ENCODE measurements at regions not wholly inside any gene's neighbourhood (a gene's known extent, or its start where the extent isn't known, plus 50 kb on each side); places are given as distances from the start of the nearest gene placed in this dataset.

DNA sequence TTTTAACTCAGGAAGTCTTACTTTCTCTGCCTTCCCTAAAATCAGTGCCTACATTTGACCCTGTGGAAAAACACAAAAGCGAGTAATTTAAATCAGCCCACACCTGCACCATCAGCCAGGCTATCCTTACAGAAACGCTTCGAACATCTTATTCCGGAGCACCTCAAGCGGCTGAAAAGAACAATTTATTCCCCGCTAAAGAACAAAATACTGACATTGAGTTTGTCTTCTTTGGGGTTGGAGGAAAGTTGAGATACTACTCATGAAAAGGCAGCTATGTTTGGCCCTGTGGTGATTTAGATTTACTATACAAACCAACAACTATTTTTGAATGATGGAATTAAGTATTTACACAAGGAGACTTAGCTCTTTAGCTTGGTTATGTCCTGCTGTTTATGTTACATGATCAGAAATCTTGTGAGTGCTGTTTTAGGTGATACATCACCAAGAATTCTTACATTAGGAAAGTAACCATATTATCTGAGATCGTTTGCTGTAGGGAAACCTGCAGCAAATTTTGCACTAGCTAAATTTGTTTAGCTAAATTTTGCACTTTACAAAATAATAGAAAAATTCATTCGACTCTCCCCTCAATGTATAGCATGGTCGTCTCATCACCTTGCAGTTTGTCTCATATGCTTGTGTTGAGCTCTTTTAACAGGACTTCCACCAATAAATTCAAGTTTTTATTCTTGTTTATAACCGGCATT is 158.8 kb upstream of the SIX2 start:
- in situ Hi-C loops (cut with MboI; ENCODE audit: low sequenced_read_pairs, unreplicated experiment), result no loop called here
- TF ChIP-seq, protein P1, sequence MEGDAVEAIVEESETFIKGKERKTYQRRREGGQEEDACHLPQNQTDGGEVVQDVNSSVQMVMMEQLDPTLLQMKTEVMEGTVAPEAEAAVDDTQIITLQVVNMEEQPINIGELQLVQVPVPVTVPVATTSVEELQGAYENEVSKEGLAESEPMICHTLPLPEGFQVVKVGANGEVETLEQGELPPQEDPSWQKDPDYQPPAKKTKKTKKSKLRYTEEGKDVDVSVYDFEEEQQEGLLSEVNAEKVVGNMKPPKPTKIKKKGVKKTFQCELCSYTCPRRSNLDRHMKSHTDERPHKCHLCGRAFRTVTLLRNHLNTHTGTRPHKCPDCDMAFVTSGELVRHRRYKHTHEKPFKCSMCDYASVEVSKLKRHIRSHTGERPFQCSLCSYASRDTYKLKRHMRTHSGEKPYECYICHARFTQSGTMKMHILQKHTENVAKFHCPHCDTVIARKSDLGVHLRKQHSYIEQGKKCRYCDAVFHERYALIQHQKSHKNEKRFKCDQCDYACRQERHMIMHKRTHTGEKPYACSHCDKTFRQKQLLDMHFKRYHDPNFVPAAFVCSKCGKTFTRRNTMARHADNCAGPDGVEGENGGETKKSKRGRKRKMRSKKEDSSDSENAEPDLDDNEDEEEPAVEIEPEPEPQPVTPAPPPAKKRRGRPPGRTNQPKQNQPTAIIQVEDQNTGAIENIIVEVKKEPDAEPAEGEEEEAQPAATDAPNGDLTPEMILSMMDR (IDR thresholded peaks at IDR 0.05; ENCODE audit: borderline replicate concordance, control extremely low read depth, extremely low read depth, insufficient read depth, missing control alignments), result no peak
- DNase-seq (ENCODE audit: low spot score), result no peak

DNA sequence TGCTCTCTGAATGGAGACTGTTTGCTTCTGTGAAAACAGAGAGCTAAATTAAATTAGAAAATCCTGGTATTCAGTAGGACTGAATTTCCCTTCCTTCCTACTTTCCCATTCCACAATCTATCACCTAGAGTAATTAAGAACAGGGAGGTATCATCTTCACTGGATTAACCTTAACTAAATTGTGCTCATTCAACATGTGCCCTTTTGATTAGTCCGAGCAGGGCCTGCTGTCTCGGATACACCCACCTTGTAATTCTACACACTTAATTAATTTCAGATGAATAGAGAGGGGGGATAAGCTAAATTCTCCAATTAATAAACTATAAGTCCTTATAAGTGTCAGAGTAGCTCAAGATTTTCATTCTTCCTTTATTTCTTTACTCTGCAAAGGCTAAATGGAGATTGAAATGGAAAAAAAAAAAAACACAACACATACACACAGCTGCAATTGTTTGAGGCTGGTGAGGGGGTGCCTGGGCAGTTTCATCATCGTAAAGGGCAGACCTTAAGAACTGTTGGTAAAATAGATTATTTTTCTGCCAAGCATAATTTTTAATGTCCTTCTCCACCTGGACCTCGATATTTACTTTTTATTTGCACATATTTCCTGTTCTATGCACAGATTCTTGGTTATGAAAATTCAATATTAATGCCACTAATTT is 157.1 kb upstream of the SIX2 start:
- in situ Hi-C loops (cut with MboI; ENCODE audit: low sequenced_read_pairs, unreplicated experiment), result no loop called here
- DNase-seq (ENCODE audit: low spot score), result no peak

DNA sequence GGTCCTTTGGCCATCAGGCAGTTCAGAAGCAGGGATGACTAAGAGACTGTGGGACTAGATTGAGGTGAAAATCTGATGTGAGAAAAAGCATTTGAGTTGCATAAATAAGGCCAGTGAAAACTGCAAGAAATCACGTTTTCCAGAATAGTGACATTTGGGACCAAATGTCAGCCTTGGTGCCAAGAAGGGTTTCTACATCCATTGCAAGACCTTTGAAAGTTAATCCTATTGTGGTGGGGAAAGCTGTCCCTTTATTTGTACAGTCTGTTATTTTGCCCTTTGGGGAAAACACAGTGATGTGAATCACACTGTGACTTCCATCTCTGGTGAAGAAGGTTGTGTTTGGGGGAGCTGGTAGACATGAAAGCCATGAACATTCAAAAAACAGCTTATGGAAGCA is 153.5 kb upstream of the SIX2 start:
- in situ Hi-C loops (cut with MboI; ENCODE audit: low sequenced_read_pairs, unreplicated experiment), result no loop called here
- DNase-seq (ENCODE audit: low spot score), result no peak
- TF ChIP-seq, protein P1 (IDR thresholded peaks at IDR 0.05; ENCODE audit: borderline replicate concordance, control extremely low read depth, extremely low read depth, insufficient read depth, missing control alignments), result no peak

More for the DNA sequence above, 157.1 kb upstream of the SIX2 start:
- TF ChIP-seq, protein P1 (IDR thresholded peaks at IDR 0.05; ENCODE audit: borderline replicate concordance, control extremely low read depth, extremely low read depth, insufficient read depth, missing control alignments), result no peak

DNA sequence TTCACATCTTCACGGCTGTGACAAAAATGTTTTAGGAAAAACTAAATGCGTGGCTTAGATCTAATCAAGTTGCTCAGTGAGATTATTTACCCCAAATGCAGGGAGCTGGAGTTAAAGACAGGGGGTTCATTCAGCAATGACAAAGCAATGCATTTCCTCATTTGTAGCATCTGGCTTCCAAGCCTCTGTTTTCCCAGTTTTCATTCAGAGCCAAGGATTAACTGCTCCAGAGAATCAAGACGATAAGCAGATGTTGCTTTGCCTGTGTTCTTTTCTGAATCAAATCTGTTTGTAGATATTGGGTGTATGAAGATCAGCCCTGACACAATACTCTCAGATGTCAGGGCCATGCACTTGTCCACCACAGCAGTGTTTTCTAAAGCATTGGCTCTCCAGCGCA is 147.4 kb upstream of the SIX2 start:
- TF ChIP-seq, protein P1 (IDR thresholded peaks at IDR 0.05; ENCODE audit: borderline replicate concordance, control extremely low read depth, extremely low read depth, insufficient read depth, missing control alignments), result no peak
- DNase-seq (ENCODE audit: low spot score), result no peak
- in situ Hi-C loops (cut with MboI; ENCODE audit: low sequenced_read_pairs, unreplicated experiment), result no loop called here

DNA sequence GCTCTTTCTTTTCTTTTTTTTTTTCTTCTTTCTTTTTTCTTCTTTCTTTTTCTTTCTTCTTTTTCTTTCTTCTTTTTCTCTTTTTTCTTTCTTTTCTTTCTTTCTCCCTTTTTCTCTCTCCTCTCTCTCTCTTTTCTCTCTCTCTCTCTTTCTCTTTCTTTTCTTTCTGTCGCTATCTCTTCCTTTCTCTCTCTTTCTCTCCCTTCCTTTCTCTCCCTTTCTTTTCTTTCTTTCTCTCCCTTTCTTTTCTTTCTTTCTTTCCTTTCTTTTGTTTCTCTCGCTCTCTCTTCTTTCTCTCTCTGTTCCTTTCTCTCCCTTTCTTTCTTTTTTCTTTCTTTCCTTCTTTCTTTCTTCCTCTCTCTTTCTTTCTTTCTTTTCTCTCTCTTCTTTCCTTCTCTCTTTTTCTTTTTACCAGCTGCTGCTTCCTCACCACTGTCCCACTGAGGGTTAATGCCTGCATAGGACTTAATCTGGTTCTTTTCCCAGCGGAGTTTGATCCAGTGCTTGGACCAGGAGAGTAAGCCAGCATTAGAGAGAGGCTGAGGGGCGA is 145.4 kb upstream of the SIX2 start:
- TF ChIP-seq, protein P1 (IDR thresholded peaks at IDR 0.05; ENCODE audit: borderline replicate concordance, control extremely low read depth, extremely low read depth, insufficient read depth, missing control alignments), result no peak
- in situ Hi-C loops (cut with MboI; ENCODE audit: low sequenced_read_pairs, unreplicated experiment), result no loop called here
- no peak for DNase-seq (ENCODE audit: low spot score)

DNA sequence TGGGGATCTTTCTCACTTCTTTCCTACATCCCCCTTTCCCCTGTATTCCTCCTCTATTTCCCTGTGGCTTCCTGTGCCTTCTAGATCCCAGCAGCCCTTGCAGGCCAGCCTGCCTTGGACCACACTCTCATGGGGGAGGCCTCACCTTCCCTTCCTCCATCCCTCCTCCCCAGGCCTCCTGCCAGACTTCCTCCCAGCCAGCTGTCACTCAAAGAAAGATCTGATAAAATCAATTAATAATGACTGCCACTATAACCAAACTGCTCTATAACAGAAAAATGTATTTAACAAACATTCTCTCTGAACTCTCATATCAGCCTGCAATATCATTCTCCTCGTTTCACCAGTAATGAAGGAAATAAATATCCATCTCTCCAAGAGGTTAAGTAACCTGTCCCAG is 144.9 kb upstream of the SIX2 start:
- in situ Hi-C loops (cut with MboI; ENCODE audit: low sequenced_read_pairs, unreplicated experiment), result no loop called here
- TF ChIP-seq, protein P1 (IDR thresholded peaks at IDR 0.05; ENCODE audit: borderline replicate concordance, control extremely low read depth, extremely low read depth, insufficient read depth, missing control alignments), result no peak
- DNase-seq (ENCODE audit: low spot score), result no peak
